RWPE1 (cell line): ENCODE measurements at regions not wholly inside any gene's neighbourhood (a gene's known extent, or its start where the extent isn't known, plus 50 kb on each side); places are given as distances from the start of the nearest gene placed in this dataset.

Experiments
- CTCF ChIA-PET: fragments of 350-600 bp; sonication (Branson Sonifier 250); formaldehyde crosslinking; extraction: SDS; loops from one replicate; lab custom pipeline; 2021; lab: Yijun Ruan, JAX
- POLR2A ChIA-PET: fragments of 400-600 bp; formaldehyde crosslinking; extraction: SDS; loops from one replicate; lab custom pipeline; 2020; ENCODE audit warnings: antibody characterized with exemption; ENCODE audit not compliant: low non-redundant PET; lab: Yijun Ruan, JAX
- DNase-seq: peaks from one replicate; pipeline ENCODE4 v3.0.0; 2012; ENCODE audit warnings: low spot score
- H3K27ac ChIP-seq: fragments of 450-650 bp; 2 replicates; pipeline ENCODE4 v1.5.1; 2017
- TF ChIP-seq, protein P1 (sequence below): fragments of 450-650 bp; conservative IDR thresholded peaks from 2 replicates; pipeline ENCODE4 v1.5.1; 2017; ENCODE audit warnings: low read depth, mild to moderate bottlenecking

DNA sequence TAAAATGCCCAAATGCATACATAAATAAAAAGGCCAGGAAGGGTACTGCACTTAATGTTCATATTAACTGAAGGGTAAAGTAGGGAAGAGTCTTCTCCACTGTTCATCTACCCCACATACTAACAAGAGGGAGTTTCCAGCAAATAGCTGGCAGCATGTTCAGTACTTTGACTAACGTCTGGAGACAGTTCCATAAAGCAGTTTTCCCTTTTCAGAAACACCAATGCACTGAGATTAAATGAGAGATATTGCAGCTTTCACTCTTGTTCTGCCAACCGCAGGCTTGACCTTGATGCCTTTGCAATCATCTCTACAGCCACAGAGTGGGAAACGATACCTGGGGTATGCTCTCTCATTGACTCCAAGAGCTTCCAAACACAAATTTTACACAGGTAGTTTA lies 2123.1 kb upstream of the TENM3 start:
- TF ChIP-seq, protein P1, sequence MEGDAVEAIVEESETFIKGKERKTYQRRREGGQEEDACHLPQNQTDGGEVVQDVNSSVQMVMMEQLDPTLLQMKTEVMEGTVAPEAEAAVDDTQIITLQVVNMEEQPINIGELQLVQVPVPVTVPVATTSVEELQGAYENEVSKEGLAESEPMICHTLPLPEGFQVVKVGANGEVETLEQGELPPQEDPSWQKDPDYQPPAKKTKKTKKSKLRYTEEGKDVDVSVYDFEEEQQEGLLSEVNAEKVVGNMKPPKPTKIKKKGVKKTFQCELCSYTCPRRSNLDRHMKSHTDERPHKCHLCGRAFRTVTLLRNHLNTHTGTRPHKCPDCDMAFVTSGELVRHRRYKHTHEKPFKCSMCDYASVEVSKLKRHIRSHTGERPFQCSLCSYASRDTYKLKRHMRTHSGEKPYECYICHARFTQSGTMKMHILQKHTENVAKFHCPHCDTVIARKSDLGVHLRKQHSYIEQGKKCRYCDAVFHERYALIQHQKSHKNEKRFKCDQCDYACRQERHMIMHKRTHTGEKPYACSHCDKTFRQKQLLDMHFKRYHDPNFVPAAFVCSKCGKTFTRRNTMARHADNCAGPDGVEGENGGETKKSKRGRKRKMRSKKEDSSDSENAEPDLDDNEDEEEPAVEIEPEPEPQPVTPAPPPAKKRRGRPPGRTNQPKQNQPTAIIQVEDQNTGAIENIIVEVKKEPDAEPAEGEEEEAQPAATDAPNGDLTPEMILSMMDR: no peak
- no peak for DNase-seq
- no peak overlapping the region for H3K27ac ChIP-seq
- ChIA-PET CTCF (interaction anchor here (0.6 kb wide), 1 partner anchor 28 kb away, joined by 5 read pairs; no protein-coding TSS in a partner anchor), POLR2A (no interaction called here)

DNA sequence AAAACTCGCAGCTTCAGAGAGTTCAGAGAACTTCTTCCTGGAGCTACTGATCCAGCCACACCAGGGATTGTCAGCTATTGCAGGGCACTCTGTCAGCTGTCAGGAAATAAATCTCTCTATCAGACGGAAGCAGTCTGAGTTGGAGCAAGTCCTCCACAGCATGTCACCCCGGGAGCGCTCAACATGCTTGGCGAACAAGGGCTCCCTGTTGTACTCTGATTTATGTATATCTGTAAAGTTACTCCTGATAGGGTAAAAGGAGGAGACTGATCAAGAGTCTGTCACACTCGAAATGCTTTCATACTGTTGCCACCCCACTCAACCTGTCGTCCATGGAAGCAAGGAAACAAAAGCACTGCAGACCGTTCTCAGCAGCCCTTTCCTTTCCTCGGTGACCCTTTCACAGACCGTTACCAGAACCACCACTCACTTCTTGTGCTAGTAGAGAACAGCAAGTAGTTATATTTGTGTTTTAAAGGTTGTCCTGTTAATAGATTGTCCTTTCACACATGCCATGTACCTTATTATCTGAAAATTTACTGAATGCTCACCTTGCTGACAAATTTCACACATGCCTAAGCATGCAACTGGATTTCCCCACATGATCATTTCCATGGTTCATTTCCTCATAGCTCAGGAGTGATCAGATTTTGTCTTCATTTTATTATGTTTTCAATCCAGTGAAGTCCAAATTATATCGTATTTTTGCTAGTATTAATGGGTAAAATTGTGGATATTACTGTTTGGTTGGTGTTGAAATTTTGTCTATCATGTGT lies 2108.9 kb upstream of the TENM3 start:
- POLR2A ChIA-PET: no interaction called here
- TF ChIP-seq, protein P1: no peak
- no peak for DNase-seq
- H3K27ac ChIP-seq: no peak overlapping the region
- CTCF ChIA-PET: no interaction called here

DNA sequence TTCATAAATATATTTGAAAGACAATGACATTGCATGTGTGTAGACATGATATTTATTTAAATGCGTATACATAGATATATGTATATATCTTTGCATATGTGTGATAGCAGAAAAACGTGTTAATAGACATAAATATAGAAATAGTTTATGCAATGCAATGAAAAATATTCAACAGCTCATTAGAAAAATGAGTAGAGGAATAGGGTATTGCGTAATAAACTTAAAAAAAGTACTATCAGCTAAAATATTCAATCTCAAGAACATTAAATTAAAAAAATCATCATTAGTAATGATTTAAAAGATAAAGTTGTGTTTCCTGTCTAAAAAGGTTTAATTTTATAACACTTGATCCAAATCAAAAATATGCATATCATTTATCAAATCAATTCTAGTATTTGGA lies 2101.5 kb upstream of the TENM3 start:
- POLR2A ChIA-PET: no interaction called here
- TF ChIP-seq, protein P1: no peak
- DNase-seq: no peak
- no peak overlapping the region for H3K27ac ChIP-seq
- CTCF ChIA-PET: no interaction called here

DNA sequence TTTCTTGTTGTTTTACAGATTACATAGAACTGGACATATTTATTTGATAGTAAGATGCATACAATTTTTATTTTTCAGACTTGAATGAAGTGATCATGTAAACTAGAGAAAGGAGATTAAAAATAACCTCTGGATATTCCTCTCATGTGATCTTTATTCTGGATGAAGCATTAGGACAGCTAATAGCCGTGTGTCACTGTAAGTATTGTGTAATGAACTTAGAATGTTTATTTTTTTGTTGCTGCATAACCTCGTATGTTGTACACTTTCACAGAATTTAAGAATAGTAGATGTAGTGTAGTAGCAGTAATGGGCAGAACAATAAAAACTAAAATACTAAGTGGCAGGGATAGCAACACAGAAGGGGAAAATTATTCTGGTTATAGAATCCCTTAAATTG lies 2094.5 kb upstream of the TENM3 start:
- TF ChIP-seq, protein P1: no peak
- DNase-seq: no peak
- ChIA-PET CTCF (no interaction called here), POLR2A (no interaction called here)
- H3K27ac ChIP-seq: no peak overlapping the region

DNA sequence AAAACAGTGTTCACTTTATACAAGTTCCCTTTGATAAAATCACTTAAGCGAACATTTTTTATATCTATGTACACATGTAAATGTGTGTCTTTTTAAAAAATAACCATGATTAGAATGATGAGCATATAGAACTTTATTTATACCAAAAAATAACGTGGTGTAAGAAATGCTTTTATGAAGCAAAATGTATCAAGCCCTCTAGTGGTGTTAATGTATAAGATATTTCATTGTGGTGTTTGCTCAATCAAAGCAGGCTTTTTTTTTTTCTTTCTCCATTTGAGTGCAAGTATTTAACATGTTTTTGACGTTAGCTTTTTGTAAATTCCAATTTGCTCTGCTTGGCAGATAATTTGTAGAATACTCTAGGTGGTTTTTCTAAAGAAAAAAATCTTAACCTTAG lies 2092.4 kb upstream of the TENM3 start:
- H3K27ac ChIP-seq: no peak overlapping the region
- CTCF ChIA-PET: no interaction called here
- no peak for DNase-seq
- POLR2A ChIA-PET: no interaction called here
- TF ChIP-seq, protein P1: peak; percentile 48; the same call in 1 of the 2 replicates

DNA sequence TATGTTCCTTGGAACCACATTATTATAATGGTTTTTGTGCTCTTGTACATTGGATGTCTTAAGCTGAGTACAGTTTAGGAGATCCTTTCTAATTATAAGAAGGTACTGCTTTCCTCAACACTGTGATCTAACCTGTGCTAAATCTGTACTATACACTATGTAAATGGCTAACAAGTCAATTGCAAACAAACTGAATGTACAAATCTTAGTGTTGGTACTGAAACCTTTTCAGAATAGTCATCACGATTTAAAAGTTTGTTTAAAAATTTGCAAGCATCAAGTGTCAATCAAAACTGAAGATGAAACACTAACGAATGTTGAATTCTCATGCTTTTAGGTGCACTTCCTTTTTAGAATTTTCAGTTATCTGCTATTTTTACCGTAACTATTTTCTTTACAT lies 2090.4 kb upstream of the TENM3 start:
- no peak for DNase-seq
- no peak overlapping the region for H3K27ac ChIP-seq
- TF ChIP-seq, protein P1: no peak
- ChIA-PET POLR2A (no interaction called here), CTCF (no interaction called here)
